ENCODE measurements at regions not wholly inside any gene's neighbourhood (a gene's known extent, or its start where the extent isn't known, plus 50 kb on each side); places are given as distances from the start of the nearest gene placed in this dataset.

DNA sequence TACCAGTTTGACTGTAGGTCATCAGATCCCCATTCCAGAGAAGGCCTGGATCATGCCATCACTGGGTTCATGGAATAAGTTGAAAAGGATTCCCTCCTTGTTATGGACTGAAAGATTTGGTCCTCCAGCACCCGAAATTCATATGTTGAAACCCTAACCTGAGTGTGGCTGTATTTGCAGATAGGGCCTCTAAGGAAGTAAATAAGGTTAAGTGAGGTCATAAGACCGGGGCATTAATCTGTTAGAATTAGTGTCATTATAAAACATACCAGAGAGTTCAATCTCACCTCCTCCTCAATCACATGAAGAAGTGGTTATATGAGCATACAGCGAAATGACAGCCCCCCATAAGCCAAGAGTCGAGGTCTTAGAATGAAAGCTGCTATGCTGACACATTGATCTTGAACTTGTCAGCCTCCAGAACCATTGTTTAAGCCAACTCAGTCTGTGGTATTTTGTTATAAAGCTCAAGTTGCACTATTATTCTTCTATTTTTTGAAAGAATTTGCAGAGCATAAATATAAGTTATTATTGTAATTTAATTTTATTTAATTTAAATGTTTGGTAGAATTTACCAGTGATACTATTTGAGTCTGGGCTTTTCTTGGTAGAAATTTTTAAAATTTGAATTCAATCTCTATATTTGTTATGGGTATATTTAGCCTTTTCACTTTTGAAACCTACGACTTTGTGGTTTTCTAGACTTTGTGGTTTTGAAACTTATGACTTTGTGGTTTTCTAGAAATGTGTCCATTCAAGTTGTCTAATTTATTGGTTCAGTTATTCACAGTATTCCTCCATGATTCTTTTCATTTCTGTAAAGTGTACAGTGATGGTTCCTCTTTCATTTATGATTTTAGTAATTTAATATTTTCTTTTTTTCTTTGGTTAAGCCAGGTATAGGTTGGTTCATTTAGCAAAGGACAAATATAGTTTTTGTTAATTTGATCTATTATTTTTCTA lies 1206.7 kb upstream of the CDH2 start:
- TF ChIP-seq POLR2AphosphoS5 (IDR thresholded peaks at IDR 0.05) (no peak), EP300 (IDR thresholded peaks at IDR 0.05) (no peak)
- TF ChIP-seq, protein P1, sequence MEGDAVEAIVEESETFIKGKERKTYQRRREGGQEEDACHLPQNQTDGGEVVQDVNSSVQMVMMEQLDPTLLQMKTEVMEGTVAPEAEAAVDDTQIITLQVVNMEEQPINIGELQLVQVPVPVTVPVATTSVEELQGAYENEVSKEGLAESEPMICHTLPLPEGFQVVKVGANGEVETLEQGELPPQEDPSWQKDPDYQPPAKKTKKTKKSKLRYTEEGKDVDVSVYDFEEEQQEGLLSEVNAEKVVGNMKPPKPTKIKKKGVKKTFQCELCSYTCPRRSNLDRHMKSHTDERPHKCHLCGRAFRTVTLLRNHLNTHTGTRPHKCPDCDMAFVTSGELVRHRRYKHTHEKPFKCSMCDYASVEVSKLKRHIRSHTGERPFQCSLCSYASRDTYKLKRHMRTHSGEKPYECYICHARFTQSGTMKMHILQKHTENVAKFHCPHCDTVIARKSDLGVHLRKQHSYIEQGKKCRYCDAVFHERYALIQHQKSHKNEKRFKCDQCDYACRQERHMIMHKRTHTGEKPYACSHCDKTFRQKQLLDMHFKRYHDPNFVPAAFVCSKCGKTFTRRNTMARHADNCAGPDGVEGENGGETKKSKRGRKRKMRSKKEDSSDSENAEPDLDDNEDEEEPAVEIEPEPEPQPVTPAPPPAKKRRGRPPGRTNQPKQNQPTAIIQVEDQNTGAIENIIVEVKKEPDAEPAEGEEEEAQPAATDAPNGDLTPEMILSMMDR (IDR thresholded peaks at IDR 0.05) = no peak
